RWPE2 (cell line): ENCODE measurements at regions not wholly inside any gene's neighbourhood (a gene's known extent, or its start where the extent isn't known, plus 50 kb on each side); places are given as distances from the start of the nearest gene placed in this dataset.
"Not testable (repeated sequence)": the region's sequence is repeated elsewhere in the genome, so short reads cannot be mapped to it uniquely, and the experiment has no call there.

ENCODE experiments used
- ATAC-seq: fragments of 200-7000 bp; cut with Tn5 transposase; 3 replicates; pipeline ENCODE4 v1.9.1; 2021; ENCODE audit warnings: low read depth
- DNase-seq: peaks from one replicate; pipeline ENCODE4 v3.0.0-alpha.2; 2020; ENCODE audit warnings: low spot score
- H3K27ac ChIP-seq: fragments of 450-650 bp; 2 replicates; pipeline ENCODE4 v1.5.1; 2017; ENCODE audit warnings: mild to moderate bottlenecking; ENCODE audit not compliant: poor library complexity, severe bottlenecking
- H3K27me3 ChIP-seq: fragments of 250-450 bp; sonication (Bioruptor Pico); 2 replicates; pipeline ENCODE4 v1.5.1; 2021; ENCODE audit warnings: mild to moderate bottlenecking, moderate library complexity; ENCODE audit not compliant: insufficient read depth, poor library complexity, severe bottlenecking
- H3K36me3 ChIP-seq: fragments of 250-450 bp; sonication (Bioruptor Pico); 2 replicates; pipeline ENCODE4 v1.5.1; 2020; ENCODE audit warnings: low read depth, mild to moderate bottlenecking, moderate library complexity
- H3K4me1 ChIP-seq: fragments of 250-450 bp; sonication (Bioruptor Pico); 2 replicates; pipeline ENCODE4 v1.5.1; 2021; ENCODE audit warnings: mild to moderate bottlenecking, moderate library complexity; ENCODE audit not compliant: insufficient read depth, poor library complexity, severe bottlenecking
- H3K4me3 ChIP-seq: fragments of 250-450 bp; sonication (Bioruptor Pico); 2 replicates; pipeline ENCODE4 v1.5.1; 2021; ENCODE audit warnings: mild to moderate bottlenecking, moderate library complexity; ENCODE audit not compliant: severe bottlenecking
- H3K9me3 ChIP-seq: fragments of 250-450 bp; sonication (Bioruptor Pico); 2 replicates; pipeline ENCODE4 v1.5.1; 2021; ENCODE audit warnings: mild to moderate bottlenecking, moderate library complexity; ENCODE audit not compliant: severe bottlenecking
- TF ChIP-seq, protein P1 (sequence below): fragments of 450-650 bp; IDR thresholded peaks from one replicate; pipeline ENCODE4 v1.5.1; 2017; ENCODE audit warnings: mild to moderate bottlenecking, moderate library complexity; ENCODE audit not compliant: poor library complexity, severe bottlenecking

GRCh38 chr16:80092681-80093080, 448.1 kb upstream of the DYNLRB2 start:
- Histone ChIP-seq H3K4me3 (no peak overlapping the region), H3K4me1 (peaks cover 19% of the 10 kb centered on the region), H3K36me3 (no peaks in the 10 kb centered on the region), H3K27me3 (no peaks in the 10 kb centered on the region), H3K9me3 (peaks cover 4% of the 10 kb centered on the region), H3K27ac (no peak overlapping the region)
- DNase-seq (no peak), ATAC-seq (no peak; the same call in 2 of the 3 replicates)
- TF ChIP-seq, protein P1, sequence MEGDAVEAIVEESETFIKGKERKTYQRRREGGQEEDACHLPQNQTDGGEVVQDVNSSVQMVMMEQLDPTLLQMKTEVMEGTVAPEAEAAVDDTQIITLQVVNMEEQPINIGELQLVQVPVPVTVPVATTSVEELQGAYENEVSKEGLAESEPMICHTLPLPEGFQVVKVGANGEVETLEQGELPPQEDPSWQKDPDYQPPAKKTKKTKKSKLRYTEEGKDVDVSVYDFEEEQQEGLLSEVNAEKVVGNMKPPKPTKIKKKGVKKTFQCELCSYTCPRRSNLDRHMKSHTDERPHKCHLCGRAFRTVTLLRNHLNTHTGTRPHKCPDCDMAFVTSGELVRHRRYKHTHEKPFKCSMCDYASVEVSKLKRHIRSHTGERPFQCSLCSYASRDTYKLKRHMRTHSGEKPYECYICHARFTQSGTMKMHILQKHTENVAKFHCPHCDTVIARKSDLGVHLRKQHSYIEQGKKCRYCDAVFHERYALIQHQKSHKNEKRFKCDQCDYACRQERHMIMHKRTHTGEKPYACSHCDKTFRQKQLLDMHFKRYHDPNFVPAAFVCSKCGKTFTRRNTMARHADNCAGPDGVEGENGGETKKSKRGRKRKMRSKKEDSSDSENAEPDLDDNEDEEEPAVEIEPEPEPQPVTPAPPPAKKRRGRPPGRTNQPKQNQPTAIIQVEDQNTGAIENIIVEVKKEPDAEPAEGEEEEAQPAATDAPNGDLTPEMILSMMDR: no peak

DNA sequence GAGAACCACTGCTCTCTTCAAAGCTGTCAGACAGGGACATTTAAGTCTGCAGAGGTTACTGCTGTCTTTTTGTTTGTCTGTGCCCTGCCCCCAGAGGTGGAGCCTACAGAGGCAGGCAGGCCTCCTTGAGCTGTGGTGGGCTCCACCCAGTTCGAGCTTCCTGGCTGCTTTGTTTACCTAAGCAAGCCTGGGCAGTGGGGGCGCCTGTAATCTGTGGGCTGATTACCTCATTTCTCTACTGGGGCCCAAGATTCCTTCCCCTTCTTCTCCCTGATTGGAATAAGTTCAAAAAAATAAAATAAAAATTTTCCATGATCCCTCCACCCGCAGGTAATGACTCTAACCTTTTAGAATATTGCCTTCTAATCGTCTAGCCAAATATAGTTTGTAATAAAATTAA, 449.3 kb upstream of the DYNLRB2 start:
- not testable (repeated sequence) for H3K36me3 ChIP-seq, H3K9me3 ChIP-seq, H3K27ac ChIP-seq, H3K27me3 ChIP-seq
- peak; percentile 75; the same call in 2 of the 3 replicates for ATAC-seq
- peak overlapping the region; percentile 1 for H3K4me3 ChIP-seq
- H3K4me1 ChIP-seq: peaks cover 19% of the 10 kb centered on the region
- DNase-seq: peak; percentile 58

DNA sequence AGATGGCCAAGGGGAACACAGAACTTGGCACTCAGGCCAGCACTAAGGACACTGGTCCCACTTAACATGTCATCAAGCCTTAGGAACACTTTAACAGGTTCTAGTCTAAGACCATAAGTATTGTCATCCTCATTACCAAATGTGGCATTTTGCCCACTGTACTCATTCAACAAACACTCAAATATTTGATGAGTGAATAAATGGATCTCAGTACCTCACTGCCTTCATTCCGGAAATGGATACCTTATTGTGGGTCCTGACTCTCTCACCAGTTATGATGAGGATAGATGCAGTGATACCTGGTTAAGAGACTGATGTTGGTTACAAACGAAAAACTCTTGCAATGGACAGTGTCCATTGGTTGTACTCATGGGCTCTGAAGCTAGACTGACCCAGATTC, 455.2 kb upstream of the DYNLRB2 start:
- TF ChIP-seq, protein P1: no peak
- peak; percentile 83 for ATAC-seq
- no peaks in the 10 kb centered on the region for H3K36me3 ChIP-seq
- no peak for DNase-seq
- no peak overlapping the region for H3K4me3 ChIP-seq
- no peaks in the 10 kb centered on the region for H3K9me3 ChIP-seq
- no peaks in the 10 kb centered on the region for H3K4me1 ChIP-seq
- no peak overlapping the region for H3K27ac ChIP-seq
- no peaks in the 10 kb centered on the region for H3K27me3 ChIP-seq

GRCh38 chr16:80084614-80085013, 456.2 kb upstream of the DYNLRB2 start:
- TF ChIP-seq, protein P1: peak; percentile 64
- ATAC-seq: peak; percentile 90
- Histone ChIP-seq H3K27me3 (no peaks in the 10 kb centered on the region), H3K4me1 (no peaks in the 10 kb centered on the region), H3K9me3 (no peaks in the 10 kb centered on the region), H3K36me3 (no peaks in the 10 kb centered on the region), H3K27ac (no peak overlapping the region), H3K4me3 (no peak overlapping the region)
- DNase-seq: no peak

DNA sequence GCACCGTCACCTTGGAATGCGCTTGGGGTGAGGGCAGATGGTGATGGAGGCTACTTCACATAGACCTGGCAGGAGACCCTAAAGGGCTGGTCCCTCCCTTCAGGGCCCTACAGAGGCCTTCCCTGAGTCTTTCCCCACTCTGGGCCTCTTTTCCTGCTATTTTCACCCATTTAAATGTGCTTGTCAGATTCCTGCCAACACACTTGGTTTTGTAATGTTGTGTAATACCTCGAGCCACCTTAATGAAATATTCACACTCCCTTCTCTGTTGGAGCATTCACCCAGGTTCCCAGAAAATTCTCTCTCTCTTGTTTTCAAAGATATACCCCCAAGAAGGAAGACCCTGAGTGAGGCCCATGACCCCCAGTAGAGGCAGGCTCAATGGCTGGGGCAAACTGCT, 456.6 kb upstream of the DYNLRB2 start:
- TF ChIP-seq, protein P1: no peak
- no peaks in the 10 kb centered on the region for H3K27me3 ChIP-seq
- H3K27ac ChIP-seq: no peak overlapping the region
- no peak overlapping the region for H3K4me3 ChIP-seq
- H3K9me3 ChIP-seq: no peaks in the 10 kb centered on the region
- DNase-seq (no peak), ATAC-seq (no peak)
- H3K4me1 ChIP-seq: no peaks in the 10 kb centered on the region
- H3K36me3 ChIP-seq: no peaks in the 10 kb centered on the region

DNA sequence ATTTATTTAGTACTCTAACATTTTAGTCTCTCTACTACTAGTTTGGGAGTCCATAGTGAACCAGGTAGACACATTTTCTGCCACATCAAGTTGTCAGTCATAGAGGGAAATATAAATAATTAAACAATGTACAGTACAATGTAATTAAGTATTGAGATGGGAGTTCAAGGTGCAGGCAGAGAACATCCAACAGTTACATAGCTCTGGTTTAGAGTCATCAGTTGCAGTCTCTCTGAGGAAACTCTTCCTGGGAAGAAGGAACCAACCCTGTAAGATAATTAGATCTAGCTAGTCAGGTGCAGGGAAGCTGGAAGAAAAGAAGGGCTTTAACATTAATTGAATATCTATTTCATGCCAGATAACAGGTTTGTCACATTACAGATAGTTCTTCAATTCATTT, 457.9 kb upstream of the DYNLRB2 start:
- ATAC-seq (no peak), DNase-seq (no peak)
- Histone ChIP-seq H3K36me3 (no peaks in the 10 kb centered on the region), H3K27me3 (no peaks in the 10 kb centered on the region), H3K4me1 (no peaks in the 10 kb centered on the region), H3K27ac (no peak overlapping the region), H3K9me3 (no peaks in the 10 kb centered on the region), H3K4me3 (no peak overlapping the region)
- TF ChIP-seq, protein P1: no peak
